Uterus (tissue), 2 donors: ENCODE measurements at regions not wholly inside any gene's neighbourhood (a gene's known extent, or its start where the extent isn't known, plus 50 kb on each side); places are given as distances from the start of the nearest gene placed in this dataset.

Experiments
- POLR2A ChIP-seq, 2 donors: fragments of 450-650 bp; IDR thresholded peaks; one replicate each; pipeline ENCODE4 v1.6.1; 2016; ENCODE audit warnings: antibody characterized with exemption in 2 of 2, mild to moderate bottlenecking in 1 of 2, moderate library complexity in 1 of 2
- TF ChIP-seq, protein P1 (sequence below), 4 experiments: fragments of 200-600 bp in 2 of 4; fragments of 450-650 bp in 2 of 4; sonication (generic) in 2 of 4; IDR thresholded peaks; one replicate each; pipeline ENCODE4 v1.5.1; 2016 to 2019; ENCODE audit warnings: antibody characterized with exemption in 4 of 4, mild to moderate bottlenecking in 2 of 4, moderate library complexity in 1 of 4

DNA sequence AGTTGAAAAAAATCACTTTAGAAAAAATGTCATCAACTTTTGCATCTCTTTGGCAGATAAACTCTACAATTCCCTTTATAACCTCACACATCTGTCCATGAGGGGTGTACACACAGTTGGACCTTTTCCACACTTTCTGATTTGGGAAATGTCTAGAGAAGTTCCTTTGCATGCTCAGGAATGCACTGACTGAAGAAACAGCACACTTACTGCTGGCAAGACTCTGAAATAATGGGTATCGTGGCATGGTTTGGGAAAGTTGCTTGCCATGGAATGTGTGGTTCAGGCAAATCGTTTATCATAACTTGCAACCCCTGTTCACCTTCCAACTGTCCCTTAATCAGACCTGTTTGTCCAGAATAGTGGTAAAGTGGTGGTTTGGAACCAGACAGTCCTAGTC, 135.3 kb upstream of the TGFBR2 start:
- TF ChIP-seq, protein P1, sequence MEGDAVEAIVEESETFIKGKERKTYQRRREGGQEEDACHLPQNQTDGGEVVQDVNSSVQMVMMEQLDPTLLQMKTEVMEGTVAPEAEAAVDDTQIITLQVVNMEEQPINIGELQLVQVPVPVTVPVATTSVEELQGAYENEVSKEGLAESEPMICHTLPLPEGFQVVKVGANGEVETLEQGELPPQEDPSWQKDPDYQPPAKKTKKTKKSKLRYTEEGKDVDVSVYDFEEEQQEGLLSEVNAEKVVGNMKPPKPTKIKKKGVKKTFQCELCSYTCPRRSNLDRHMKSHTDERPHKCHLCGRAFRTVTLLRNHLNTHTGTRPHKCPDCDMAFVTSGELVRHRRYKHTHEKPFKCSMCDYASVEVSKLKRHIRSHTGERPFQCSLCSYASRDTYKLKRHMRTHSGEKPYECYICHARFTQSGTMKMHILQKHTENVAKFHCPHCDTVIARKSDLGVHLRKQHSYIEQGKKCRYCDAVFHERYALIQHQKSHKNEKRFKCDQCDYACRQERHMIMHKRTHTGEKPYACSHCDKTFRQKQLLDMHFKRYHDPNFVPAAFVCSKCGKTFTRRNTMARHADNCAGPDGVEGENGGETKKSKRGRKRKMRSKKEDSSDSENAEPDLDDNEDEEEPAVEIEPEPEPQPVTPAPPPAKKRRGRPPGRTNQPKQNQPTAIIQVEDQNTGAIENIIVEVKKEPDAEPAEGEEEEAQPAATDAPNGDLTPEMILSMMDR (IDR thresholded peaks at IDR 0.05), result no peak
- TF ChIP-seq POLR2A (IDR thresholded peaks at IDR 0.05), result no peak
